PFSK-1 (cell line): ENCODE measurements at regions not wholly inside any gene's neighbourhood (a gene's known extent, or its start where the extent isn't known, plus 50 kb on each side); places are given as distances from the start of the nearest gene placed in this dataset.

Experiments
- FOXP2 ChIP-seq: optimal IDR thresholded peaks from 2 replicates; pipeline ENCODE3; 2011; ENCODE audit warnings: borderline replicate concordance, control low read depth, inconsistent platforms; ENCODE audit not compliant: insufficient read depth; ENCODE audit errors: extremely low read length, extremely low read depth
- POLR2AphosphoS5 ChIP-seq: IDR thresholded peaks from 2 replicates; pipeline ENCODE4 v1.6.1; 2012; ENCODE audit warnings: low read depth, mild to moderate bottlenecking, control low read depth, low read length, moderate library complexity
- REST ChIP-seq, 2 experiments: IDR thresholded peaks; 2 replicates each; pipeline versions ENCODE4 v1.6.1 to v1.8.0; 2011 to 2012; ENCODE audit warnings: low read depth in 2 of 2, low read length in 2 of 2, control low read depth in 1 of 2, inconsistent platforms in 1 of 2, mild to moderate bottlenecking in 1 of 2, moderate library complexity in 1 of 2; ENCODE audit not compliant: insufficient read depth in 1 of 2
- SIN3A ChIP-seq: IDR thresholded peaks from 2 replicates; pipeline ENCODE4 v1.6.1; 2012; ENCODE audit warnings: mild to moderate bottlenecking, low read length, moderate library complexity, borderline replicate concordance; ENCODE audit not compliant: insufficient read depth
- TAF1 ChIP-seq: IDR thresholded peaks from 2 replicates; pipeline ENCODE4 v1.6.1; 2012; ENCODE audit warnings: low read length, control low read depth, borderline replicate concordance; ENCODE audit not compliant: insufficient read depth

GRCh38 chr3:43844757-43845156, 154.0 kb downstream of the ABHD5 start:
- TF ChIP-seq POLR2AphosphoS5 = no peak

GRCh38 chr3:43852066-43852465, 161.3 kb downstream of the ABHD5 start:
- TF ChIP-seq REST (IDR thresholded peaks at IDR 0.05; ENCODE audit: insufficient read depth in 1 of 2, low read depth in 2 of 2, low read length in 2 of 2) (no peak), TAF1 (no peak), SIN3A (no peak)

GRCh38 chr3:43854283-43854682, 163.5 kb downstream of the ABHD5 start:
- TF ChIP-seq SIN3A (no peak), FOXP2 (no peak), POLR2AphosphoS5 (no peak), REST (IDR thresholded peaks at IDR 0.05; ENCODE audit: insufficient read depth in 1 of 2, low read depth in 2 of 2, low read length in 2 of 2) (no peak), TAF1 (no peak)

- no peak for TF ChIP-seq POLR2AphosphoS5
- TF ChIP-seq FOXP2 = no peak
- TF ChIP-seq TAF1 = no peak
- no peak for TF ChIP-seq SIN3A
These were observed 164.2 kb downstream of the ABHD5 start for GRCh38 chr3:43854916-43855315.

- TF ChIP-seq FOXP2 = no peak
- no peak for TF ChIP-seq SIN3A
- TF ChIP-seq REST (IDR thresholded peaks at IDR 0.05; ENCODE audit: insufficient read depth in 1 of 2, low read depth in 2 of 2, low read length in 2 of 2) = no peak
These were observed 165.0 kb downstream of the ABHD5 start for GRCh38 chr3:43855674-43856299.

GRCh38 chr3:43856351-43856750, 165.6 kb downstream of the ABHD5 start:
- TF ChIP-seq SIN3A = no peak
- no peak for TF ChIP-seq TAF1
- TF ChIP-seq REST (IDR thresholded peaks at IDR 0.05; ENCODE audit: insufficient read depth in 1 of 2, low read depth in 2 of 2, low read length in 2 of 2) = no peak
- no peak for TF ChIP-seq POLR2AphosphoS5
- no peak for TF ChIP-seq FOXP2
